ENCODE measurements at regions not wholly inside any gene's neighbourhood (a gene's known extent, or its start where the extent isn't known, plus 50 kb on each side); places are given as distances from the start of the nearest gene placed in this dataset.

GRCh38 chr6:169841907-169842606 lies 90.6 kb downstream of the ERMARD start:
- DNase-seq (ENCODE audit: low read depth), result no peak
- TF ChIP-seq MAX (IDR thresholded peaks at IDR 0.05; ENCODE audit: low read depth, low read length), result no peak
- H3K4me3 ChIP-seq (ENCODE audit: low read depth, low read length), result no peak overlapping the region

- no peak for DNase-seq (ENCODE audit: low read depth)
- no peak for TF ChIP-seq MAX (IDR thresholded peaks at IDR 0.05; ENCODE audit: low read depth, low read length)
- TF ChIP-seq MYC (IDR thresholded peaks at IDR 0.05; ENCODE audit: low read depth, low read length), result no peak
- no peak for TF ChIP-seq CTCF (IDR thresholded peaks at IDR 0.05; ENCODE audit: low read depth, low read length)
- no peak for TF ChIP-seq POLR2A (IDR thresholded peaks at IDR 0.05; ENCODE audit: extremely low read depth, insufficient read length)
- no peak overlapping the region for H3K4me3 ChIP-seq (ENCODE audit: low read depth, low read length)
Measured at GRCh38 chr6:169841251-169841650, 89.8 kb downstream of the ERMARD start.

GRCh38 chr6:169839898-169840631 lies 88.6 kb downstream of the ERMARD start:
- H3K4me3 ChIP-seq (ENCODE audit: low read depth, low read length), result no peak overlapping the region
- no peak for DNase-seq (ENCODE audit: low read depth)
- TF ChIP-seq MAX (IDR thresholded peaks at IDR 0.05; ENCODE audit: low read depth, low read length), result no peak
- TF ChIP-seq MYC (IDR thresholded peaks at IDR 0.05; ENCODE audit: low read depth, low read length), result no peak

GRCh38 chr6:169839493-169839892 lies 88.1 kb downstream of the ERMARD start:
- no peak overlapping the region for H3K4me3 ChIP-seq (ENCODE audit: low read depth, low read length)
- DNase-seq (ENCODE audit: low read depth), result no peak
- TF ChIP-seq MAX (IDR thresholded peaks at IDR 0.05; ENCODE audit: low read depth, low read length) (no peak), CTCF (IDR thresholded peaks at IDR 0.05; ENCODE audit: low read depth, low read length) (no peak), POLR2A (IDR thresholded peaks at IDR 0.05; ENCODE audit: extremely low read depth, insufficient read length) (no peak), MYC (IDR thresholded peaks at IDR 0.05; ENCODE audit: low read depth, low read length) (no peak)

- H3K4me3 ChIP-seq (ENCODE audit: low read depth, low read length), result no peak overlapping the region
- DNase-seq (ENCODE audit: low read depth), result no peak
- TF ChIP-seq MAX (IDR thresholded peaks at IDR 0.05; ENCODE audit: low read depth, low read length) (no peak), MYC (IDR thresholded peaks at IDR 0.05; ENCODE audit: low read depth, low read length) (no peak), POLR2A (IDR thresholded peaks at IDR 0.05; ENCODE audit: extremely low read depth, insufficient read length) (no peak), CTCF (IDR thresholded peaks at IDR 0.05; ENCODE audit: low read depth, low read length) (no peak)
Measured at GRCh38 chr6:169839029-169839481, 87.6 kb downstream of the ERMARD start.

- peak; percentile 41 for DNase-seq (ENCODE audit: low read depth)
- H3K4me3 ChIP-seq (ENCODE audit: low read depth, low read length), result no peak overlapping the region
- TF ChIP-seq POLR2A (IDR thresholded peaks at IDR 0.05; ENCODE audit: extremely low read depth, insufficient read length) (no peak), MAX (IDR thresholded peaks at IDR 0.05; ENCODE audit: low read depth, low read length) (no peak), MYC (IDR thresholded peaks at IDR 0.05; ENCODE audit: low read depth, low read length) (no peak), CTCF (IDR thresholded peaks at IDR 0.05; ENCODE audit: low read depth, low read length) (no peak)
Measured at GRCh38 chr6:169838346-169839028, 87.1 kb downstream of the ERMARD start.
